ENCODE measurements at regions not wholly inside any gene's neighbourhood (a gene's known extent, or its start where the extent isn't known, plus 50 kb on each side); places are given as distances from the start of the nearest gene placed in this dataset.
A peak's percentile ranks its signal among the peaks of the same experiment; 100 is the strongest.
"Not testable (repeated sequence)": the region's sequence is repeated elsewhere in the genome, so short reads cannot be mapped to it uniquely, and the experiment has no call there.

DNA sequence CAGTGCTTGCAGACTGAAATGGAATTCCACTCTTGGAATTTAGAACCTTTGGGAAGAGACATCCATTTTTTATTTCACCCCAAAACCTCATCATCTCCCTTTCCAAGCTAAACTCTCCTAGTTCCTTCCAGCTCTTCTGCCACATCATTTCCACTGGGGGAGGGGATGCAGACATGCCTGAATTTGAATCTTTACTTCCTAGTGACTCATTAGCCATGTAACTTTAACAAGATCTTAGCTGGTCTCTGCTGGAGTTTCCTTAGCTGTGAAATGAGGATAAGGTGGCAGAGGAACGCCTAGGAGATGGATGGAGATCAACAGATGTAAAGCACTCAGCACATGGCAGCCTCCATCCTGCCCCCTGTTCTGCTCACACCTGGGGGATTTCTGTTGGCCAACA, 266.8 kb downstream of the EN1 start:
- no peak overlapping the region for H3K4me2 ChIP-seq (ENCODE audit: insufficient read depth, low read length)
- H3K27ac ChIP-seq (ENCODE audit: low read depth, low read length): no peak overlapping the region
- H3K36me3 ChIP-seq (ENCODE audit: insufficient read depth, low read length): no peaks in the 10 kb centered on the region
- H3K4me1 ChIP-seq (ENCODE audit: insufficient read depth, low read length): peaks cover 3% of the 10 kb centered on the region
- H4K20me1 ChIP-seq (ENCODE audit: insufficient read depth, low read length): no peaks in the 10 kb centered on the region
- peak overlapping the region; percentile 10 for H2AFZ ChIP-seq (ENCODE audit: low read length)
- no peaks in the 10 kb centered on the region for H3K79me2 ChIP-seq (ENCODE audit: insufficient read depth, low read length)
- TF ChIP-seq, protein P1, sequence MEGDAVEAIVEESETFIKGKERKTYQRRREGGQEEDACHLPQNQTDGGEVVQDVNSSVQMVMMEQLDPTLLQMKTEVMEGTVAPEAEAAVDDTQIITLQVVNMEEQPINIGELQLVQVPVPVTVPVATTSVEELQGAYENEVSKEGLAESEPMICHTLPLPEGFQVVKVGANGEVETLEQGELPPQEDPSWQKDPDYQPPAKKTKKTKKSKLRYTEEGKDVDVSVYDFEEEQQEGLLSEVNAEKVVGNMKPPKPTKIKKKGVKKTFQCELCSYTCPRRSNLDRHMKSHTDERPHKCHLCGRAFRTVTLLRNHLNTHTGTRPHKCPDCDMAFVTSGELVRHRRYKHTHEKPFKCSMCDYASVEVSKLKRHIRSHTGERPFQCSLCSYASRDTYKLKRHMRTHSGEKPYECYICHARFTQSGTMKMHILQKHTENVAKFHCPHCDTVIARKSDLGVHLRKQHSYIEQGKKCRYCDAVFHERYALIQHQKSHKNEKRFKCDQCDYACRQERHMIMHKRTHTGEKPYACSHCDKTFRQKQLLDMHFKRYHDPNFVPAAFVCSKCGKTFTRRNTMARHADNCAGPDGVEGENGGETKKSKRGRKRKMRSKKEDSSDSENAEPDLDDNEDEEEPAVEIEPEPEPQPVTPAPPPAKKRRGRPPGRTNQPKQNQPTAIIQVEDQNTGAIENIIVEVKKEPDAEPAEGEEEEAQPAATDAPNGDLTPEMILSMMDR (IDR thresholded peaks at IDR 0.05; ENCODE audit: extremely low read depth, low read depth, low read length): no peak
- DNase-seq (ENCODE audit: insufficient read length, low spot score, missing footprints): no peak
- H3K9me3 ChIP-seq (ENCODE audit: low read depth, low read length): no peaks in the 10 kb centered on the region
- peaks cover 5% of the 10 kb centered on the region for H3K27me3 ChIP-seq (ENCODE audit: insufficient read depth, low read length)
- H3K4me3 ChIP-seq (ENCODE audit: insufficient read depth, low read length): no peak overlapping the region

DNA sequence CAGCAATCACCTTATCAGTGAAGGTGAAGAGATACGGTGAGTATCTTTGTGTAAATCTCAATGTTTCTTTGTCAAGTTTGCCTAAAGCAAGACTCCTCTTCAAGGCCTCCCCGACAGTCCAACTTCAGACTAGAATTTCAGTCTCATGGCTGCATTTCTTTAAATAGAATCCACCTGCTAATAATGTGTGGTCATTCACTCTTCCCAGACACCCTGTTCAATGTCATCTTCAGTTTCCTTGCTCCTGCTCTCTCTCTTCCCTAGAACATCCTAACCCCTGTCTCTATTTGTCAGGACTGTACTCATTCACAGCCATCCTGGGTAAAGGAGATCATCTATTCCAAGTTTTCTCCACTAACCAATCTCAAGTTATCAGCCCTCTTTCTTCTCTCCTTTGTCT, 267.3 kb downstream of the EN1 start:
- Histone ChIP-seq H3K4me2 (ENCODE audit: insufficient read depth, low read length) (no peak overlapping the region), H4K20me1 (ENCODE audit: insufficient read depth, low read length) (no peaks in the 10 kb centered on the region), H3K79me2 (ENCODE audit: insufficient read depth, low read length) (no peaks in the 10 kb centered on the region), H3K9me3 (ENCODE audit: low read depth, low read length) (no peaks in the 10 kb centered on the region), H3K27ac (ENCODE audit: low read depth, low read length) (no peak overlapping the region), H3K27me3 (ENCODE audit: insufficient read depth, low read length) (peaks cover 4% of the 10 kb centered on the region), H3K4me1 (ENCODE audit: insufficient read depth, low read length) (peaks cover 3% of the 10 kb centered on the region), H3K36me3 (ENCODE audit: insufficient read depth, low read length) (no peaks in the 10 kb centered on the region), H2AFZ (ENCODE audit: low read length) (no peak overlapping the region), H3K4me3 (ENCODE audit: insufficient read depth, low read length) (no peak overlapping the region)
- DNase-seq (ENCODE audit: insufficient read length, low spot score, missing footprints): no peak
- TF ChIP-seq, protein P1 (IDR thresholded peaks at IDR 0.05; ENCODE audit: extremely low read depth, low read depth, low read length): no peak

DNA sequence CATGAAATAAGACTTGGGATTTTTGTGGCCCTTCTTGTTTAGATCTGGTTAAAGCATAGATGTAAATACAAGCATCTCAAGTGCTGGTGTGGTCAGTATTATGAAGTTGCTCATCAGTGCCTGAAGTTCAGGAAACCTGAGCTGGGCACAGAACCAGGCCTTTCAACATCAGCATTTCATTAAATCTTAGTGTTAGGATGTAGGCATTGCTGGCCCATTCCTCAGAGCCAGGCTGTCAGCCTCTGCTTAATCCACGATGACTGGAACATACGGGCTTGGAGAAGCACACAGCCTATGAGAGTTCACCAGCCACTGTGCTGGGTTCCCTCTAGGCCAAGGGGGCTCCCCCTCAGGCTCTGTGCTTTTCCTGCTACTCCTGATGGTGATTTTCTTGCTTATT, 270.2 kb downstream of the EN1 start:
- TF ChIP-seq, protein P1 (IDR thresholded peaks at IDR 0.05; ENCODE audit: extremely low read depth, low read depth, low read length): no peak
- Histone ChIP-seq H3K9me3 (ENCODE audit: low read depth, low read length) (no peaks in the 10 kb centered on the region), H3K79me2 (ENCODE audit: insufficient read depth, low read length) (no peaks in the 10 kb centered on the region), H3K36me3 (ENCODE audit: insufficient read depth, low read length) (no peaks in the 10 kb centered on the region), H4K20me1 (ENCODE audit: insufficient read depth, low read length) (no peaks in the 10 kb centered on the region), H3K27me3 (ENCODE audit: insufficient read depth, low read length) (no peaks in the 10 kb centered on the region), H3K4me2 (ENCODE audit: insufficient read depth, low read length) (no peak overlapping the region), H3K4me3 (ENCODE audit: insufficient read depth, low read length) (no peak overlapping the region), H3K4me1 (ENCODE audit: insufficient read depth, low read length) (peaks cover 3% of the 10 kb centered on the region), H3K27ac (ENCODE audit: low read depth, low read length) (no peak overlapping the region), H2AFZ (ENCODE audit: low read length) (no peak overlapping the region)
- DNase-seq (ENCODE audit: insufficient read length, low spot score, missing footprints): peak; percentile 66

DNA sequence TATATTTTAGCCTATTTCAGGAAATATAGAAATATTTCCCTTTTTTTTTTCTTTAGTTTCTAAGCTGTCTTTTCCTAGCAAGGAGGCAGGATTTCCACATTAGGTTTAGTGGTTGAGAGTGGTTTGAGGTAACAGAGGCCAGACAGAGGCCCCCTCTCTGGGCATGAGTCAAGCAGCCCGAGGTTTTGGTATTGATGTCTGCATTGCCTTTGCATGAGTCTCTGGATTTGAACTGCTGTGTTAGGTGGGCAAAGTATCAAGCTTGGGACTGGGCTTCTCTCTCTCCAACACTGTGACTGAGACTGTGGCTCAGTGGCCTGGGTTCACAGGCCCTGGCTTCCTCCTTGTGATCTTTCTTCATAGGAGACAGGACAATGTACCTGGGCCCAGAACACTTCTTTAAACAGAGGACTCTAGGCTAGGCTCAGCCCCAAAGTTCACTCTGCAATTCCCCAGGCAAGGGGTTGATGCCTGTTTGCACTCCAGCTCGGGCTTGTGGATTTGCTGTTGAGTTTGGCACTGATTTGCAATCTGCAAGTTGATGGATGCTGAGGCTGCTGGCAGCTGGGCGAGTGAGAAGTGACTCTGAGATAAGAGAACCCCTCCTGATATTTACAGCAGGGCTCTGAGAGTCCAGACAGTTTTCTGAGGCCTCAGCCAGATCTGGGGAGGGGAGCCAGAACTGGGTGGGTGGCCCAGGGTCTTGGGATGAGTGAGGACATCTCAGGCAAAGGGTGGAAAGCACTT, 271.2 kb downstream of the EN1 start:
- no peak for DNase-seq (ENCODE audit: insufficient read length, low spot score, missing footprints)

DNA sequence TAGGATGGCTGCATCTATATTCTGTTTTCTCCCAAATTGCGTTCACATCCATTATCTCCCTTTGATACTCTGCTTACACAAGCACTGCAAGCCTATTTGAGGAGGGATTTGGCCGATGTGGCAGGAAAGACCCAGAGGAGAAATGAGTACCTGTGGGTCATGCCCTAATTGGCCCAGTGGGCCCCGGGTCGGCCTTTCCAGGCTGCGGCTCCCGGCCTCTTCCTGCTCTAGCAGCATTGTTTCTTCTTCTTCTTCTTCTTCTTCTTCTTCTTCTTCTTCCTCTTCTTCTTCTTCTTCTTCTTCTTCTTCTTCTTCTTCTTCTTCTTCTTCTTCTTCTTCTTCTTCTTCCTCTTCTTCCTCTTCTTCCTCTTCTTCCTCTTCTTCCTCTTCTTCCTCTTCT, 275.1 kb downstream of the EN1 start:
- not testable (repeated sequence) for H3K27me3 ChIP-seq (ENCODE audit: insufficient read depth, low read length); DNase-seq (ENCODE audit: insufficient read length, low spot score, missing footprints); H3K79me2 ChIP-seq (ENCODE audit: insufficient read depth, low read length); H3K9me3 ChIP-seq (ENCODE audit: low read depth, low read length); H3K4me2 ChIP-seq (ENCODE audit: insufficient read depth, low read length); H3K4me3 ChIP-seq (ENCODE audit: insufficient read depth, low read length); H3K36me3 ChIP-seq (ENCODE audit: insufficient read depth, low read length); H2AFZ ChIP-seq (ENCODE audit: low read length); H4K20me1 ChIP-seq (ENCODE audit: insufficient read depth, low read length); H3K4me1 ChIP-seq (ENCODE audit: insufficient read depth, low read length); H3K27ac ChIP-seq (ENCODE audit: low read depth, low read length)

More for the DNA sequence above, 271.2 kb downstream of the EN1 start:
- no peak overlapping the region for H3K4me3 ChIP-seq (ENCODE audit: insufficient read depth, low read length)
- TF ChIP-seq, protein P1 (IDR thresholded peaks at IDR 0.05; ENCODE audit: extremely low read depth, low read depth, low read length): no peak
- no peaks in the 10 kb centered on the region for H3K36me3 ChIP-seq (ENCODE audit: insufficient read depth, low read length)
- no peaks in the 10 kb centered on the region for H3K27me3 ChIP-seq (ENCODE audit: insufficient read depth, low read length)
- H3K27ac ChIP-seq (ENCODE audit: low read depth, low read length): peak overlapping the region; percentile 1
- no peaks in the 10 kb centered on the region for H4K20me1 ChIP-seq (ENCODE audit: insufficient read depth, low read length)
- no peaks in the 10 kb centered on the region for H3K9me3 ChIP-seq (ENCODE audit: low read depth, low read length)
- no peak overlapping the region for H3K4me2 ChIP-seq (ENCODE audit: insufficient read depth, low read length)
- peak overlapping the region; percentile 56 for H2AFZ ChIP-seq (ENCODE audit: low read length)
- peaks cover 3% of the 10 kb centered on the region for H3K4me1 ChIP-seq (ENCODE audit: insufficient read depth, low read length)
- H3K79me2 ChIP-seq (ENCODE audit: insufficient read depth, low read length): no peaks in the 10 kb centered on the region
